Thyroid gland (tissue), 4 donors: ENCODE measurements at regions not wholly inside any gene's neighbourhood (a gene's known extent, or its start where the extent isn't known, plus 50 kb on each side); places are given as distances from the start of the nearest gene placed in this dataset.

ENCODE experiments used
- DNase-seq, 2 donors: peaks; one replicate each; pipeline ENCODE4 v3.0.0-alpha.2; 2019
- H3K27ac ChIP-seq, 3 donors: fragments of 200-600 bp; sonication (generic); 1 replicate in 2 of 3; 2 replicates in 1 of 3; pipeline ENCODE4 v1.5.1; 2016 to 2019; ENCODE audit warnings: mild to moderate bottlenecking in 1 of 3, moderate library complexity in 1 of 3
- H3K27me3 ChIP-seq: fragments of 200-600 bp; sonication (generic); one replicate; pipeline ENCODE4 v1.5.1; 2019
- H3K36me3 ChIP-seq, 2 donors: fragments of 200-600 bp; sonication (generic); one replicate each; pipeline ENCODE4 v1.5.1; 2016 to 2019
- H3K4me1 ChIP-seq, 2 donors: fragments of 200-600 bp; sonication (generic); one replicate each; pipeline ENCODE4 v1.5.1; 2017 to 2019
- H3K4me3 ChIP-seq, 3 donors: fragments of 200-600 bp; sonication (generic); replicated peaks in 1 of 3; 1 replicate in 2 of 3; 2 replicates in 1 of 3; pipeline ENCODE4 v1.5.1; 2016; ENCODE audit warnings: mild to moderate bottlenecking in 1 of 3
- H3K9me3 ChIP-seq: fragments of 200-600 bp; sonication (generic); one replicate; pipeline ENCODE4 v1.5.1; 2017
- CTCF ChIP-seq, 6 experiments: fragments of 200-600 bp in 3 of 6; fragments of 450-650 bp in 3 of 6; sonication (generic) in 3 of 6; IDR thresholded peaks; one replicate each; pipeline ENCODE4 v1.5.1; 2016 to 2019; ENCODE audit warnings: antibody characterized with exemption in 6 of 6, mild to moderate bottlenecking in 2 of 6, inconsistent platforms in 1 of 6, moderate library complexity in 1 of 6
- POLR2A ChIP-seq, 2 donors: fragments of 450-650 bp; IDR thresholded peaks; one replicate each; pipeline ENCODE4 v1.6.1; 2017; ENCODE audit warnings: antibody characterized with exemption in 2 of 2, mild to moderate bottlenecking in 2 of 2, moderate library complexity in 1 of 2
- WGBS, 2 donors: methylation state at CpG; one replicate each; pipeline ENCODE4 v1.1.5; 2017; 5-methylcytosine and 5-hydroxymethylcytosine counted together
- intact Hi-C: fragments of 100-400 bp; cut with DNase I; formaldehyde crosslinking; loops from one replicate; pipeline ENCODE4 v1.15.1; 2023

- H3K27me3 ChIP-seq, result no peaks in the 10 kb centered on the region
- TF ChIP-seq POLR2A (IDR thresholded peaks at IDR 0.05), result no peak
- TF ChIP-seq CTCF (IDR thresholded peaks at IDR 0.05), result no peak
- no peaks in the 10 kb centered on the region for H3K36me3 ChIP-seq
- intact Hi-C loops, result no loop called here
- no peak overlapping the region for H3K27ac ChIP-seq
- 87 to 90% methylated on average over 3 of the region's 3 CpGs for WGBS, 2 donors
- no peaks in the 10 kb centered on the region for H3K4me1 ChIP-seq
- no peaks in the 10 kb centered on the region for H3K9me3 ChIP-seq
- no peak for DNase-seq
- no peak overlapping the region for H3K4me3 ChIP-seq
These were observed 172.7 kb downstream of the HRH4 start for GRCh38 chr18:24633121-24633520.

- H3K4me3 ChIP-seq, result no peak overlapping the region
These were observed 189.1 kb downstream of the HRH4 start for GRCh38 chr18:24649571-24649970.

GRCh38 chr18:24651434-24651833, 191.0 kb downstream of the HRH4 start:
- TF ChIP-seq POLR2A (IDR thresholded peaks at IDR 0.05) (no peak), CTCF (IDR thresholded peaks at IDR 0.05) (no peak)
- no peak overlapping the region for H3K27ac ChIP-seq
- no peaks in the 10 kb centered on the region for H3K9me3 ChIP-seq
- no peaks in the 10 kb centered on the region for H3K27me3 ChIP-seq
- WGBS, 2 donors, result 67 to 79% methylated on average over 2 of the region's 2 CpGs
- H3K4me3 ChIP-seq, result no peak overlapping the region
- no peaks in the 10 kb centered on the region for H3K36me3 ChIP-seq
- H3K4me1 ChIP-seq, result no peaks in the 10 kb centered on the region
- intact Hi-C loops, result no loop called here
- DNase-seq, result no peak

More at GRCh38 chr18:24649571-24649970, 189.1 kb downstream of the HRH4 start:
- intact Hi-C loops, result no loop called here
- Histone ChIP-seq H3K27ac (no peak overlapping the region), H3K4me1 (no peaks in the 10 kb centered on the region), H3K36me3 (no peaks in the 10 kb centered on the region), H3K27me3 (no peaks in the 10 kb centered on the region), H3K9me3 (no peaks in the 10 kb centered on the region)
- DNase-seq, result no peak
- WGBS, 2 donors, result 91 to 92% methylated on average over 4 of the region's 4 CpGs
- TF ChIP-seq POLR2A (IDR thresholded peaks at IDR 0.05), result no peak
- TF ChIP-seq CTCF (IDR thresholded peaks at IDR 0.05), result no peak

- H3K27me3 ChIP-seq, result no peaks in the 10 kb centered on the region
- H3K4me1 ChIP-seq, result peaks cover 0 to 5% of the 10 kb centered on the region in 2 donors
- WGBS, 2 donors, result 61 to 68% methylated on average over 4 of the region's 4 CpGs
- H3K36me3 ChIP-seq, result no peaks in the 10 kb centered on the region
- no peak overlapping the region for H3K4me3 ChIP-seq
- intact Hi-C loops, result no loop called here
- H3K9me3 ChIP-seq, result no peaks in the 10 kb centered on the region
- no peak for TF ChIP-seq CTCF (IDR thresholded peaks at IDR 0.05)
- TF ChIP-seq POLR2A (IDR thresholded peaks at IDR 0.05), result no peak
- no peak for DNase-seq
- H3K27ac ChIP-seq, result no peak overlapping the region
These were observed 195.6 kb downstream of the HRH4 start for GRCh38 chr18:24656050-24656449.

- WGBS, 2 donors, result 87% methylated on average over 7 of the region's 7 CpGs
- no peak for DNase-seq
- intact Hi-C loops, result no loop called here
These were observed 196.4 kb downstream of the HRH4 start for GRCh38 chr18:24656551-24657443.

More at GRCh38 chr18:24656551-24657443, 196.4 kb downstream of the HRH4 start:
- H3K4me1 ChIP-seq, result peaks cover 0 to 5% of the 10 kb centered on the region in 2 donors
- TF ChIP-seq POLR2A (IDR thresholded peaks at IDR 0.05) (no peak), CTCF (IDR thresholded peaks at IDR 0.05) (no peak)
- H3K4me3 ChIP-seq, result no peak overlapping the region
- H3K36me3 ChIP-seq, result no peaks in the 10 kb centered on the region
- H3K9me3 ChIP-seq, result no peaks in the 10 kb centered on the region
- no peak overlapping the region for H3K27ac ChIP-seq
- H3K27me3 ChIP-seq, result no peaks in the 10 kb centered on the region
